ENCODE measurements at regions not wholly inside any gene's neighbourhood (a gene's known extent, or its start where the extent isn't known, plus 50 kb on each side); places are given as distances from the start of the nearest gene placed in this dataset.

- no peak for DNase-seq (ENCODE audit: low spot score)
- FAIRE-seq: no peak
These were observed 396.2 kb downstream of the EPM2A start for GRCh38 chr6:145339089-145339488.

DNA sequence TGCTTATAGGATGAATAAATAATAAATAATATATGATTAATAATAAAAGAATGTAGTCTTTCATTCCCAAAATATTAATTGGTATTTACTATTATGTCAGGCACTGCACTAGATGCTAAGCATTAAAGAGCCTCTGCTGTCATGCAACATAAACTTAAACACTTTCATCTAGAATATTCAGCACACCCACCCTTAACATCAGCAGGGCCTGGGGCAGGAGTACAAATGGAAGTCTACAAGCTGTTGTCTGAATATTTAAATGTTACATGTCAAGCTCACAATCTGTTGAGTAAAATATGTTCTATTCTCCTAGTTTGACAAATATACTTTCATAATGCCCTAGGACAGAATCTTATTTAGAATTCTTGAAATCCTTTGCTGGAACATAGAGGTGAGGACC is 395.1 kb downstream of the EPM2A start:
- FAIRE-seq (no peak), DNase-seq (ENCODE audit: low spot score) (no peak)

DNA sequence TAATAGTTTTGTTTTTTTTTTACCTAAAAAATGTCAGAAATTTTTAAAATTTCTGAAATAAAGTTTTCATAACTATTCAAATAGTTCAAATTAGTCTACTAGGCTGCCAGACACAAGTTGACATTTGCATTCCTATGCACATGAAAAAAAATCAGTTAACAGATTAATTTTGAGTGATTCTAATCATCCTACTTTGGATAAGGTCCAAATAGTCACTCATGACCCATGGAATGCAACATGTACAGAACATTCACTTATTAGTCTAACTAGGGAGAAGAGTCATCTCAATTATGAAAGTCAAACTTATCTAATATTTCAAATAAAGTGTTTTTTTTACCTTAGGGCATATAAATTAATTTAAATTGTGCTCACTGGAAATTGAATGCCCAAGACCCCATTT is 390.2 kb downstream of the EPM2A start:
- FAIRE-seq (no peak), DNase-seq (ENCODE audit: low spot score) (no peak)

DNA sequence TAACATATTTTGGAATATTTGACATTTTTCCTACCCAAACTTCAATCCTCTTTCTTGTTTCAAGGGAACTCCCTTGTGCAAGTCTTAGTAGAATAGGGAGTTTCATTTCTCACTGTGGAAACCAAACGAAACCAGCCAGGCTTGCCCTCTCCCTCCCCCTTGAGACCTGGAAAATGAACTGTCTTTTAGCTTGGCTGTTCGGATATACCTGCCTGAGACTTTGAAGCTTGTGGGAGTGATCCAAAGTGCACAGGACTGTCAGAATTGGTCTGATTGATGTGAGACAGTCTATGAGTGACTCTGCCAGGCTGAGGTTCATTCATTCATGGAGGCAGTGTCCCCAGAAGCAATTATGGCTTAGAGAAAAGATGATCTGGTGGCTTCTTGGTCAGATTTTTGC is 388.1 kb downstream of the EPM2A start:
- FAIRE-seq (no peak), DNase-seq (ENCODE audit: low spot score) (no peak)

- DNase-seq (ENCODE audit: low spot score): no peak
- no peak for FAIRE-seq
These were observed 385.3 kb downstream of the EPM2A start for GRCh38 chr6:145349950-145350510.

DNA sequence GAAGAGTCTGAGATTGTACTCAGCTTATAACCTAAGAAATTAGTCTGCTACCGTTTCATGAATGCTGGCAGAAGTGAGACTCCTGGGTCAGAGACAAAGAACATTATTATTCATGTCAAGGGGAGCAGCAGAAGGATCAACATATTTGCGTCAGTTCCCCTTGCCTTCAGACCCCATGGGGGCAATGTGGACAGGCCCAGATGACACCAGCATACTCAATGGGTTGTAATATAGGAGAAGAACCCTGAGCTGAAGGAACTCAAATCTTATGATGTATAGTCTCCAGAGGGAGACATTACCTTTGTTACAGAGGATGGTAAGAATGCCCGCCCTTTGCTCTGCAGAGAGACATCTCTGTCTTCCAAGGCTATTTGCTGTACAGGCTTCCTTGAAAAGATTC is 384.4 kb downstream of the EPM2A start:
- no peak for FAIRE-seq
- no peak for DNase-seq (ENCODE audit: low spot score)

DNA sequence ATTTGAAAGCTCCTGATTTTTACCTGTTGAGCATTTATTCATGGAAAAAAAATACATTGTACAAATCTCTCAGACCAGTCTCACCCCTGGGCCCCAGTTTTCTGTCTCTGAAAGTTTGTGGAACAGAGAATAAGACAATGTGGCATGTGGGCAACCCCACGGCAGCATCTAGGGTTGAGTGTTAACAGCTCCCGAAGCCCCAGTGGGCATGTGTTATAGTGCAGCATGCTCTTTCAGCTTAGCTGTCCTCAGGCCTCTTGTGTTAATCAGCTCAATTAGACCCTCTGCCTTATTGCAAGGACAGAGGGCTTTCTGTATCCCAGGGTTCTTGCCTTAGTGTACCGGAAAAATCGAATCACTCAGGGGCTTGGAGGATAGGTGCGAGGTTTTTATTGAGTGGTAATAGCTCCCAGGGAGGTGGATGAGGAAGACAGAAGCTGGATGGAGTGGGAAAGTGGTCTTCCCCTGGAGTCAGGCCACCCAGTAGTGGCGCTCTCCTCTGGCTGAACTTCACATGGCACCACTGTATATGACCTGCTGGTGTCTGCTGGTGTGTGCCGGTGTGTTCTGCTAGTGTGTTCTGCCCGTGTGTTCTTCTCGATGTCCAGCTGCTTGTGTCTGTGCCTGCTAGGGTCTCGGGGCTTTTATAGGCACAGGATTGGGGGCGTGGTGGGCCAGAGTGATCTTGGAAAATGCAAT is 382.8 kb downstream of the EPM2A start:
- no peak for DNase-seq (ENCODE audit: low spot score)
- no peak for FAIRE-seq

- DNase-seq (ENCODE audit: low spot score): no peak
- no peak for FAIRE-seq
These were observed 374.5 kb downstream of the EPM2A start for GRCh38 chr6:145360865-145361264.

DNA sequence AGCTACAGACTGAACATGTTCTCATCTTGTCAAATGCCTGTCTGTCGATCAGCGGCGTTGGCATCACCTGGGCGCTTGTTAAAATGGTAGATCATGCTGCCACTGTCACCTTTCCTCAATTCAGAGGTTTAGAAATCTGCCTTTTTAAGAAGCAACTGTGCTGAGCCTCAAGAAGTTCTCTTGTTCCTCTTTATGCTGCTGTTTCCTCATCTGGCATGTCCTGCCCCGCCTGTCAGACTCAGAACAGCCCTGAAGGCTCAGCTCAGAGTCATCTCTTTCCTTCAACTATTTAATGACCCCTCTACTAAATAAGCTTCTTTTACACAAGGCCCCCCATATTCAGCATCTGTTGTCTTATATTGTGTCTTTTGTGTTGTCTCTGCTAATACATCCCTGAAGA is 368.2 kb downstream of the EPM2A start:
- no peak for FAIRE-seq
- DNase-seq (ENCODE audit: low spot score): no peak

GRCh38 chr6:145368075-145368474 is 367.2 kb downstream of the EPM2A start:
- DNase-seq (ENCODE audit: low spot score): no peak
- no peak for FAIRE-seq

DNA sequence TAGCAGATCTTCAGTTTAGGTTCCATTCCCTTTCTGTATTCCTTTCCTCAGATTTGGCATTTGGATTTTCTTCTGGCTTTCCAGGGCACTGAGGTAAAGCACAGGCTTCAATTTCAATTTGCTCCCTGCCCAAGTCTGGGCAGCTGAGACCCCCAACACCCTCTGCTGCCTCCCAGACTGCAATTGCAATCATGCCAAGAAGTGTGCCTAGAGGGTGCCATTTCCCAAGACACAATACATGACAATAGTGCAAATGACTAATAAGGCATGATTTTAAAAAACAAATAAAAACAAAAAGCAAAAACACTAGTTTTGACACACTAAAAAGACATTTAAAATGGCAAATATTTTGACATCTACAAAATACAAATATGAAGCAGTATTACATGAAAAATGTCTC is 364.8 kb downstream of the EPM2A start:
- DNase-seq (ENCODE audit: low spot score) (no peak), FAIRE-seq (no peak)

- no peak for FAIRE-seq
- DNase-seq (ENCODE audit: low spot score): no peak
These were observed 362.6 kb downstream of the EPM2A start for GRCh38 chr6:145372671-145373151.

DNA sequence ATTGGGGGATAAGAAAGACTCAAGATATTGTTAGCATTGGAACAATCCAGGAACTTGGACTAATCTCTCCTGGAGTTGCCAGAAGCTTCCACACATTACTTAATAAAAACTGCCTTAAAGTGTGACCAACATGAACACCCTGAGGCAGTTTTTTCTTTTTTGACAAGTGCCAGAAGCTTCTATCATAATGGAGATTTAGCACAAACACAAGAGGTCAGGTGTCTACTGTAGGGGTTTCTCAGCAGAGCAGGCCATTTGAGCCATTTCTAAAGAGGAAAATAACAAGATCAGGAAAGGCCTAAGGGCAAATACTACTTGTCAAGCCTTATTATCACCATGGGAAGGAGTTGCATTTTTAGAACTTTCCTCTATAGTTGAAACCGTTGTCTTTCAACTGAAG is 361.5 kb downstream of the EPM2A start:
- FAIRE-seq (no peak), DNase-seq (ENCODE audit: low spot score) (no peak)

DNA sequence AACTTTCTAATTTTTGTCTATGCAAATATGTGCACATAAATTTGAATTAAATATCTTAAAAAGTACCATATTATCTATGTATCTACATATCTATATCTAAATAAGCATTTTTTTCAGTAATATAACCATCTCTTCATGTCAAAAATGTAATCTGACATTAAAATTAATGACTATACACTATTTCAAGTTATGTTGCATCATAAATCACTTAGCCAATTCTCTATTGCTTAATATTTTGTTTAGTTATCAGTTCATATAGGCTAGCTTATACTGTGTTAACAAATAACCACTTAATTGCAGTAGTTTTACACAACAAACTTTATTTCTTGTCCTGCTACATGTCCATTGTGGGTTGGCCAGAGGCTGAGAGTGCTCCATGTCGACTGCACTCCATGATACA is 360.8 kb downstream of the EPM2A start:
- DNase-seq (ENCODE audit: low spot score) (no peak), FAIRE-seq (no peak)

- FAIRE-seq: no peak
- no peak for DNase-seq (ENCODE audit: low spot score)
These were observed 359.8 kb downstream of the EPM2A start for GRCh38 chr6:145375502-145375901.

DNA sequence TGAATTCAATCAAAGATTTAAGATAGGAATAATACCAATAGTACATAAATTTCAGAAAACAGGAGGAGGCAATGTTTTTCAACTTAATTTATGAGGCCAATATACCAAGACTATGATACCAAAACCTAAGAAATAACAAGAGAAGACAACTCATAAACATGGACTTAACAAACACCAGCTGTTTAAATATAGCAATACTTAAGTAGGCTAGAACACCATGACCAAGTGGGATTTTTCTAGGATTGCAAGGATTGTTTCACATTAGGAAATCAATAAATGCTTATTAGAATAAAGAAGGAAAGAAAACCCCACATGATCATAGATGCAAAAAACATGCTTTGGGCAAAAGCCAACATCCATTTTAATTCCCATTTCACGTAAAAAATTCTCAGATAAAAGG is 355.1 kb downstream of the EPM2A start:
- no peak for FAIRE-seq
- no peak for DNase-seq (ENCODE audit: low spot score)

DNA sequence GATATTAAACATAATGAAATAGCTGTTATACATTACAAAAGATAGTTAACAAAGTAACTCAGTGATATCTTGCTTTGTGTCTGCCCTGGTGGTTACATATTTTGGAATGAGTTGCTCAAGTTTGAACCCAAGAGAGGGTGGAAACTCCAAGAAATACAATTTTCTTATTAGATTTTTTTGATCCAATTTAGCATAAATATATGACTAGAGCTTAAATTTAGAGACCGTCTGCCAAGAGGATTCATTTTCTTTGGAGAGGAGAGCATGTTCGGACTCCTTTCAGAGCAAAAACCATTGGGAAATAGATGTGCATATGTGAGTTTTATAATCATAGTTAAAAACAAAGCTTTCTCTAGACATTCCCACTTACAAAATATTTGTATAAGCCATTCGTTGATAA is 353.4 kb downstream of the EPM2A start:
- DNase-seq (ENCODE audit: low spot score): no peak
- FAIRE-seq: no peak

DNA sequence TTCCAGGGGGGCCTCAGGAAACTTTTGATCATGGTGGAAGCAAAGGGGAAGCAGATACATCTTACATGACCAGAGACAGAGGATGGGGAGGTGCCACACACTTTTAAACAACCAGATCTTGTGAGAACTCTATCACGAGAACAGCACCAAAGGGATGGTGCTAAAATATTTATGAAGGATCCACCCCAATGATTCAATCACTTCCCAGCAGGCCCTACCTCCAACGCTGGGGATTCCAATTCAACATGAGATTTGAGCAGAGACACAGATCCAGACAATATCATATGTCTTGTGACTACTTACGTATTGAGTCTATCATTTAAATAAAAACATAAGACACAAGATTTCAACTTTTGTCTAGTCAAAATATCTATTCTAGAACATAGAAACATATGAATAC is 351.9 kb downstream of the EPM2A start:
- no peak for FAIRE-seq
- DNase-seq (ENCODE audit: low spot score): no peak

DNA sequence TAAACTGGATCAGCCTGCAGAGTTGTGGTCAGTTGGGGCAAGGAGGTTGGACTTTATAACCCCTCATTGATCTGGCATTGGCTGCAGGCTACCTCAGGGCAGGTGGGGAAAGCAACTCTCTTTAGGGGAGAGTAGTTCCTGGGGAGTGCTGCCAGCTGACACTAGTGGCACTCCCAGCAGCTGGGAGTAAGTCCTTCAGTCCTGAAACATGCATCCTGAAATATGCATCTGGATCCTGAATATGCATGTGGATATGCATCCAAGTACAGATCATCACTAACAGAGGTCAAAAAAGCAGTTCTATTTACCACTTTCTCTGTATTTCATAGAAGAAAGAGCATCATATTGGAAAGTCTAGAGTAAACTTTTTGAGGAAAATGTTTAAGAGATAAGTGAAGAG is 350.8 kb downstream of the EPM2A start:
- DNase-seq (ENCODE audit: low spot score) (no peak), FAIRE-seq (no peak)

DNA sequence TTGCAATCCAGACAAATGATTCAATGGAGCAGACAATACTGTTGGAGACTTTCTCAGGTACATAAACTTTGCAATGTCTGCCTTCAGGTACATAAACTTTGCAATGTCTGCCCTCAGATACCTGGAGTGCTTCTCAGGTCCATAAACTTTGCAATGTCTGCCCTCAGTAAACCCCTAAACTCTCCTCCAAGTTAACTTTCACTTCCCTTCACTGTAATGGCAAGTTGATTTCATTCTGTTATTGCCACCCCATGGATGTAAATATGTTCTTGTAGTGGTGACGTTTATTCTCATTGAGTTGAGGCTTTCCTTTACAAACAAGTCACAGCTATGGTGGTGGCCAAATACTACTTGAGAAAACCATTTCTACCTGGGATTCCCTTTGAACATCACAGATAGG is 338.8 kb downstream of the EPM2A start:
- FAIRE-seq (no peak), DNase-seq (ENCODE audit: low spot score) (no peak)

GRCh38 chr6:145400508-145400907 is 334.8 kb downstream of the EPM2A start:
- FAIRE-seq (no peak), DNase-seq (ENCODE audit: low spot score) (no peak)

GRCh38 chr6:145405006-145405551 is 330.2 kb downstream of the EPM2A start:
- DNase-seq (ENCODE audit: low spot score): no peak

GRCh38 chr6:145406783-145407182 is 328.5 kb downstream of the EPM2A start:
- no peak for FAIRE-seq
- DNase-seq (ENCODE audit: low spot score): no peak

More at GRCh38 chr6:145405006-145405551, 330.2 kb downstream of the EPM2A start:
- FAIRE-seq: no peak

Data from RCC 7860 (cell line).